GM23248 (cell line): ENCODE measurements at regions not wholly inside any gene's neighbourhood (a gene's known extent, or its start where the extent isn't known, plus 50 kb on each side); places are given as distances from the start of the nearest gene placed in this dataset.

Experiments used
- DNase-seq: peaks from one replicate; pipeline ENCODE4 v3.0.0-alpha.2; 2015
- H2AFZ ChIP-seq: fragments of 200-600 bp; sonication (generic); 2 replicates; pipeline ENCODE4 v1.6.1; 2016; ENCODE audit warnings: antibody characterized with exemption
- H3F3A ChIP-seq: fragments of 200-600 bp; sonication (generic); 2 replicates; pipeline ENCODE4 v1.6.1; 2016; ENCODE audit warnings: mild to moderate bottlenecking, antibody characterized with exemption, mixed run types; ENCODE audit not compliant: insufficient read depth
- H3K27ac ChIP-seq: fragments of 200-600 bp; sonication (generic); 2 replicates; pipeline ENCODE4 v1.5.1; 2016; ENCODE audit warnings: mild to moderate bottlenecking
- H3K27me3 ChIP-seq: fragments of 200-600 bp; sonication (generic); replicated peaks from 2 replicates; pipeline ENCODE4 v1.6.1; 2016; ENCODE audit warnings: mild to moderate bottlenecking; ENCODE audit not compliant: insufficient read depth
- H3K36me3 ChIP-seq: fragments of 200-600 bp; sonication (generic); 2 replicates; pipeline ENCODE4 v1.6.1; 2016; ENCODE audit warnings: low read depth, mild to moderate bottlenecking
- H3K4me1 ChIP-seq: fragments of 200-600 bp; sonication (generic); 2 replicates; pipeline ENCODE4 v1.6.1; 2016; ENCODE audit warnings: mild to moderate bottlenecking; ENCODE audit not compliant: insufficient read depth
- H3K4me2 ChIP-seq: fragments of 200-600 bp; sonication (generic); one replicate; pipeline ENCODE4 v1.6.1; 2016; ENCODE audit warnings: mild to moderate bottlenecking; ENCODE audit not compliant: unreplicated experiment
- H3K4me3 ChIP-seq: fragments of 200-600 bp; sonication (generic); 2 replicates; pipeline ENCODE4 v1.5.1; 2016; ENCODE audit warnings: mild to moderate bottlenecking
- H3K79me2 ChIP-seq: fragments of 200-600 bp; sonication (generic); 2 replicates; pipeline ENCODE4 v1.6.1; 2016; ENCODE audit warnings: mild to moderate bottlenecking; ENCODE audit not compliant: insufficient read depth
- H3K9ac ChIP-seq: fragments of 200-600 bp; sonication (generic); 2 replicates; pipeline ENCODE4 v1.6.1; 2016; ENCODE audit warnings: mild to moderate bottlenecking
- H3K9me2 ChIP-seq: fragments of 200-600 bp; sonication (generic); 2 replicates; pipeline ENCODE4 v1.6.1; 2016; ENCODE audit warnings: mixed run types, mild to moderate bottlenecking, moderate library complexity; ENCODE audit not compliant: insufficient read depth
- H3K9me3 ChIP-seq: fragments of 200-600 bp; sonication (generic); one replicate; pipeline ENCODE4 v1.6.1; 2017; ENCODE audit warnings: low read depth
- H4K20me1 ChIP-seq: fragments of 200-600 bp; sonication (generic); 2 replicates; pipeline ENCODE4 v1.6.0; 2016; ENCODE audit not compliant: insufficient read depth
- EZH2 ChIP-seq: fragments of 200-600 bp; sonication (generic); IDR thresholded peaks from 2 replicates; pipeline ENCODE4 v1.6.1; 2018; ENCODE audit warnings: antibody characterized with exemption, mild to moderate bottlenecking; ENCODE audit not compliant: insufficient read depth, poor library complexity, severe bottlenecking
- EZH2phosphoT487 ChIP-seq: fragments of 200-600 bp; sonication (generic); IDR thresholded peaks from 2 replicates; pipeline ENCODE4 v1.6.1; 2018; ENCODE audit warnings: antibody characterized with exemption, moderate library complexity, mild to moderate bottlenecking, low read depth; ENCODE audit not compliant: insufficient read depth
- WGBS, 2 experiments: methylation state at CpG; one replicate each; pipeline ENCODE4 v1.1.6; 2015 to 2017; ENCODE audit warnings: low lambda C conversion rate in 2 of 2, low coverage in 1 of 2; ENCODE audit errors: missing lambda C conversion rate in 2 of 2; 5-methylcytosine and 5-hydroxymethylcytosine counted together
- in situ Hi-C: fragments of 300-500 bp; cut with MboI; formaldehyde crosslinking; loops from 2 replicates; pipeline ENCODE4 v1.15.0; 2020

GRCh38 chr15:92328207-92328606 is 65.5 kb upstream of the ST8SIA2 start:
- in situ Hi-C loops, result no loop called here
- TF ChIP-seq EZH2phosphoT487 (no peak), EZH2 (no peak)
- WGBS, 2 experiments, result 24 to 37% methylated on average over 1 of the region's 1 CpG

GRCh38 chr15:92332125-92332899 is 61.4 kb upstream of the ST8SIA2 start:
- Histone ChIP-seq H2AFZ (no peak overlapping the region), H3K9me3 (no peaks in the 10 kb centered on the region), H3K9ac (no peak overlapping the region), H4K20me1 (no peaks in the 10 kb centered on the region), H3K79me2 (no peaks in the 10 kb centered on the region), H3K36me3 (no peaks in the 10 kb centered on the region), H3K9me2 (no peaks in the 10 kb centered on the region), H3F3A (no peaks in the 10 kb centered on the region), H3K4me1 (no peaks in the 10 kb centered on the region), H3K27ac (no peak overlapping the region), H3K4me3 (no peak overlapping the region), H3K4me2 (no peak overlapping the region), H3K27me3 (no peaks in the 10 kb centered on the region; the same call in 1 of the 2 replicates)
- 32 to 33% methylated on average over 6 of the region's 6 CpGs for WGBS, 2 experiments
- no peak for DNase-seq
- in situ Hi-C loops, result no loop called here
- TF ChIP-seq EZH2 (no peak), EZH2phosphoT487 (no peak)

More at GRCh38 chr15:92328207-92328606, 65.5 kb upstream of the ST8SIA2 start:
- H3K36me3 ChIP-seq, result no peaks in the 10 kb centered on the region
- no peak overlapping the region for H3K9ac ChIP-seq
- H3K27ac ChIP-seq, result no peak overlapping the region
- no peaks in the 10 kb centered on the region for H3K9me2 ChIP-seq
- H3K9me3 ChIP-seq, result no peaks in the 10 kb centered on the region
- H4K20me1 ChIP-seq, result no peaks in the 10 kb centered on the region
- no peaks in the 10 kb centered on the region for H3F3A ChIP-seq
- no peaks in the 10 kb centered on the region for H3K4me1 ChIP-seq
- H2AFZ ChIP-seq, result no peak overlapping the region
- H3K79me2 ChIP-seq, result no peaks in the 10 kb centered on the region
- no peaks in the 10 kb centered on the region for H3K27me3 ChIP-seq
- no peak overlapping the region for H3K4me2 ChIP-seq
- no peak for DNase-seq
- no peak overlapping the region for H3K4me3 ChIP-seq

DNA sequence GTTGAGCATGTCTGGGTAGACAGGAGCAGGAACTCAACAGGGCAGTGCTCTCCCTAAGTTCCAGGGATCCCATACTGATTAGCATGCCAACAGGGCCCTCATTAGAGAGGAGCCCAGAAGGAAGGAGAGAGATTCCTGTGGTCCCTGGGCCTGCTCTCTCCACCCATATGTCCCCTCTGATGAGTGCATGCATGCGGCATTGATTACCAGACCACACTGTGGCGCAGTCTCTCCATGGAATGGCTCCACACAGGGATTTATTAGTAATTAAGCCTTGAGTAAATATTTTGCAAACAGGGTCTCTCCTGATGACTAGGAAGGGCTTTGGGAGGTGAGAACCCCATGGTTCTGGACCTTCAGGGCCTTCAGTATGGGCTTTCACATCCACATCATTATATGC is 60.0 kb upstream of the ST8SIA2 start:
- no peak for TF ChIP-seq EZH2phosphoT487
- TF ChIP-seq EZH2, result no peak
- H3K27me3 ChIP-seq, result no peaks in the 10 kb centered on the region; the same call in 1 of the 2 replicates
- H3K9me3 ChIP-seq, result no peaks in the 10 kb centered on the region
- H2AFZ ChIP-seq, result no peak overlapping the region
- 52 to 70% methylated on average over 2 of the region's 2 CpGs for WGBS, 2 experiments
- in situ Hi-C loops, result no loop called here
- H3K27ac ChIP-seq, result no peak overlapping the region
- H3F3A ChIP-seq, result no peaks in the 10 kb centered on the region
- no peak for DNase-seq
- no peak overlapping the region for H3K4me3 ChIP-seq
- H3K9me2 ChIP-seq, result no peaks in the 10 kb centered on the region
- H3K9ac ChIP-seq, result no peak overlapping the region
- no peaks in the 10 kb centered on the region for H3K4me1 ChIP-seq
- H4K20me1 ChIP-seq, result no peaks in the 10 kb centered on the region
- H3K36me3 ChIP-seq, result no peaks in the 10 kb centered on the region
- no peaks in the 10 kb centered on the region for H3K79me2 ChIP-seq
- H3K4me2 ChIP-seq, result no peak overlapping the region

DNA sequence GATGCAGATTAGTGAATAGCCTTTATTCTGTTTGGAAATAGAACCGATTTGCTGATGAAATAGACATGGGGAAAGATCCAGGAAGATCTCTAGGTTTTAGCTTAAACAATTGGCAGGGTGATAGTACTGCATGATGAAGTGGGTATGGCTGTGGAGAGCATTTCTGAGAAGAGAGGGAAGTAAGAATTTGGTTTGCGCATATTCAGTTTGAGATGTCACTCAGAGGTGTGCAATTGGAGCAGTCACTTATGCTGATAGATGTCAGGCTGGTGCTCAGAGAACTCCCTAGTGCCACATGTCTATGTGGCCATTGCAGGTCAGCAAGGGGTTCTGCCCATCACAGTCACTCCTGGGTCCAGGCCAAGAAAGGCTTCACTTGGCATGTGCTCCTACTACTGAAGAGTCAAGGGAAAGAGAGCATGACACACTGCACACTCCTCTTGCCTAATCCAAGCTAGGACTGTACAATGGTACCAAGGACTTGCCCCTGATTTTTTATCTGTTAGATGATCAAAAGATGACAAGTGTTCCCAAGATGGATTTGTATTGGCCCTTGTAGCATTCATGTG is 57.2 kb upstream of the ST8SIA2 start:
- Histone ChIP-seq H2AFZ (no peak overlapping the region), H3K36me3 (no peaks in the 10 kb centered on the region), H3K27ac (no peak overlapping the region), H3K9ac (no peak overlapping the region), H3F3A (no peaks in the 10 kb centered on the region), H3K4me3 (no peak overlapping the region), H4K20me1 (no peaks in the 10 kb centered on the region), H3K4me1 (no peaks in the 10 kb centered on the region), H3K79me2 (no peaks in the 10 kb centered on the region), H3K4me2 (no peak overlapping the region), H3K9me2 (no peaks in the 10 kb centered on the region), H3K27me3 (no peaks in the 10 kb centered on the region; the same call in 1 of the 2 replicates), H3K9me3 (no peaks in the 10 kb centered on the region)
- 50 to 51% methylated on average over 2 of the region's 2 CpGs for WGBS, 2 experiments
- no peak for DNase-seq
- TF ChIP-seq EZH2phosphoT487 (no peak), EZH2 (no peak)
- in situ Hi-C loops, result no loop called here
